BE2C (cell line): ENCODE measurements at regions not wholly inside any gene's neighbourhood (a gene's known extent, or its start where the extent isn't known, plus 50 kb on each side); places are given as distances from the start of the nearest gene placed in this dataset.
A peak's percentile ranks its signal among the peaks of the same experiment; 100 is the strongest.

Source experiments
- DNase-seq: peaks from one replicate; pipeline ENCODE4 v3.0.0-alpha.2; 2020
- H3K27me3 ChIP-seq: fragments of 250-450 bp; sonication (Bioruptor Pico); 2 replicates; pipeline ENCODE4 v1.5.1; 2020; ENCODE audit warnings: mild to moderate bottlenecking
- H3K36me3 ChIP-seq: fragments of 250-450 bp; sonication (Bioruptor Pico); 2 replicates; pipeline ENCODE4 v1.5.1; 2020; ENCODE audit warnings: mild to moderate bottlenecking
- H3K4me1 ChIP-seq: fragments of 250-450 bp; sonication (Bioruptor Pico); 2 replicates; pipeline ENCODE4 v1.5.1; 2020
- H3K4me3 ChIP-seq: 2 replicates; pipeline ENCODE4 v1.5.1; 2011; ENCODE audit warnings: low read depth, low read length
- H3K9me3 ChIP-seq: fragments of 250-450 bp; sonication (Bioruptor Pico); 2 replicates; pipeline ENCODE4 v1.5.1; 2020
- CTCF ChIP-seq: IDR thresholded peaks from 2 replicates; pipeline ENCODE4 v1.5.1; 2012; ENCODE audit warnings: mild to moderate bottlenecking, low read depth, low read length

GRCh38 chr20:63058696-63059335, 52.1 kb upstream of the BHLHE23 start:
- Histone ChIP-seq H3K9me3 (no peaks in the 10 kb centered on the region), H3K36me3 (no peaks in the 10 kb centered on the region), H3K4me1 (peaks cover 12% of the 10 kb centered on the region), H3K4me3 (no peak overlapping the region), H3K27me3 (no peaks in the 10 kb centered on the region)
- no peak for TF ChIP-seq CTCF
- no peak for DNase-seq

GRCh38 chr20:63057171-63058117, 50.7 kb upstream of the BHLHE23 start:
- Histone ChIP-seq H3K4me3 (no peak overlapping the region), H3K9me3 (no peaks in the 10 kb centered on the region), H3K27me3 (no peaks in the 10 kb centered on the region), H3K4me1 (peaks cover 18% of the 10 kb centered on the region), H3K36me3 (no peaks in the 10 kb centered on the region)
- TF ChIP-seq CTCF: no peak
- DNase-seq: no peak

GRCh38 chr20:63056236-63057170, 49.7 kb upstream of the BHLHE23 start:
- peaks cover 22% of the 10 kb centered on the region for H3K4me1 ChIP-seq
- peak; percentile 63 for TF ChIP-seq CTCF
- H3K36me3 ChIP-seq: no peaks in the 10 kb centered on the region
- peak; percentile 70 for DNase-seq
- no peaks in the 10 kb centered on the region for H3K9me3 ChIP-seq
- no peaks in the 10 kb centered on the region for H3K27me3 ChIP-seq
- H3K4me3 ChIP-seq: no peak overlapping the region
